HG02840 (cell line): ENCODE measurements at regions not wholly inside any gene's neighbourhood (a gene's known extent, or its start where the extent isn't known, plus 50 kb on each side); places are given as distances from the start of the nearest gene placed in this dataset.
"Not testable (repeated sequence)": the region's sequence is repeated elsewhere in the genome, so short reads cannot be mapped to it uniquely, and the experiment has no call there.

Experiments used
- ATAC-seq: cut with Tn5 transposase; IDR thresholded peaks from one replicate; pipeline ENCODE4 v1.9.1; 2021; ENCODE audit warnings: mild to moderate bottlenecking, moderate library complexity, moderate number of reproducible peaks; ENCODE audit not compliant: unreplicated experiment, low FRiP score

DNA sequence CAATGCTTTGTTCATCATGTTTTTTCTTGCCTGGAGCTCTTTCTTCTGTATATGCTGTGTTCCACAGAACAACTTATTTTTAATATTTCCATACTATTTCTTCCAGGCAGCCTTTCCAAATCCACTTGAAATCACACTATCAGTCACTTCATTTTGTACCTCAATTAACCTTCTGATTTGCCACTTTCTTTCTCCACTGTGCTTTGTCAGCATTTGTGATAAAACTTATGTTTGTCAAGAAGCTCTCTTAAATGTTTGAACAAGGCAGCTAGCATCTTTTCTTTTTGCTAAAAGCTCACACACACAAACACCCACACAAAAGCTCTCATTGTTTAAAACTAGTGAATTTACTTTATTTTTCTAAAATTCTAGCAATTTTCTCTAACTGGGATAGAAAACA is 2014.7 kb upstream of the RAG2 start:
- no peak for ATAC-seq

DNA sequence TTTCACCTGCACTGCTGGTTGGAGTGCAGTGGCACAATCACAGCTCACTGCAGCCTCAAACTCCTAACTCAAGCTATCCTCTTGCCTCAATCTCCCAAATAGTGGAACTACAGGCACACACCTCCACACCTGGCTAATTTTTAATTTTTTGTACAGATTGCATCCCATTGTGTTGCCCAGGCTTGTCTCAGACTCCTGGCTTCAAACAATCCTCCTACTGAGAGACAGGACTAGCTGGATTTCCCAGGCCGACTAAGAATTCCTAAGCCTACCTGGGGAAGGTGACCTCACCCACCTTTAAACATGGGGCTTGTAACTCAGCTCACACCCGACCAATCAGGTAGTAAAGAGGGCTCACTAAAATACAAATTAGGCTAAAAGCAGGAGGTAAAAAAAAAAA is 2003.3 kb upstream of the RAG2 start:
- not testable (repeated sequence) for ATAC-seq

DNA sequence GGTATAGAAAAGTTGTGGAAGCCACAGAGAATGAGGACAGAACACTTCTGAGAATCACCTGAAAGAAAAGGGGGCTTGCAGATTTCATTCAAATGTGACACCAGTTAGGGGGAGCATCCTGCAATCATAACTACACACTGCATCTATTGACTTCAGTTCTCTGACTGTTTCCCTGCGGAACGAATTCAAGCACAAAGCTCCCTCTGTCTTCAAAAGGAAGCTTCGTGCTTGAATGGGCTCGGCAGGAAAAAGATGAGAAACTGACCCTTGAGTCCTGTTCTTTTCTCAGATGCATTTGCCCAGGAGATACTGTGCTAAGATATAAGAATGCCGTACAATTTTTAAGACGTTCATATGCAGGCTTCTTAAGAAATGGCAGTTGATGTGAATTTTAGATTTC is 2000.4 kb upstream of the RAG2 start:
- no peak for ATAC-seq

DNA sequence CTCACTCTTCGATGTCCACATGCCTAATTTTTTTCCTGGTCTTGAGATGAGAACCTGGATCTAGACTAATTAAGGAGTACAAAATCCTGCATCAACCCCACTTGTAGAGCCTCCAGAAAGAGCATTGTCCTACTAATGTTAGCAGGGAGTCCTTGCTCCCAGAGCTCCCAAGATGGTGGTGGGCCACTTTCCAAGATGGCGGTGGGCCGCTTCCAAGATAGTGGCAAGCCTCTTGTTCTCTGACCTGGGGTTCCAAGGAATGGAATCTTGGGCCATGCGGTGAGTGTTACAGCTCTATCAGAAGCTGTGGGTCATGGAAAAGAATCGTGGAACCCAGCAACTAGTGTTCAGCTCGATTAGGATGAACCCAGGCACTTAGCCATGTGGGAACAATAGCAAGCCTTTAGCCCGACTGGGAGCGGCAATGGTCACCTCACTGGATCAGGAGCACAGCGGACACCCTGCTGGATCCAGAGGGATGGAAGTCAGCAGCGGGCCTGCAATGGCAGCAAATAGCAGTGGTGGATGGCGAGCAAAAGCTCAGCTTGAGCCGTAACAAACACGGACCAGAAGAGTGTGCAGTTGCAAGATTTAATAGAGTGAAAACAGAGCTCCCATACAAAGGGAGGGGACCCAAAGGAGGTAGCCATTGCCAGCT is 1997.5 kb upstream of the RAG2 start:
- not testable (repeated sequence) for ATAC-seq

DNA sequence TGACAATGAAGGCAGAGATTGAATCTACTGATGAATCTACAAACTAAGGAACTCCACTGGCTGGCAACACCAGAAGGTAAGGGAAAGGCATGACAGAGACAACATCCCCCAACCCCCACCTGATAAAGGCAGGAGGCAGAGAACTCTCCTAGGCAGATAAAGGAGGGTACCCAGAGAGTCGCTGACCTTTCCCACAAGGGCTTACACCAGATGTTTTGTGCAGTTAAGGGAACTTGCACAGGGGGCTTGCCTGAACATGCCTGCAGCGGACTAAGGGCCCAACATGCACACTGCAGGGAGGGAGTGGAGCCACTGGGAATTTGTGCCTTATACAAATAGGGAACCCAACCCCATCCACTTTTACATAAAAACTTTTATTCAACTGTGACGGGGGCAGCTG is 1996.9 kb upstream of the RAG2 start:
- ATAC-seq, result no peak

DNA sequence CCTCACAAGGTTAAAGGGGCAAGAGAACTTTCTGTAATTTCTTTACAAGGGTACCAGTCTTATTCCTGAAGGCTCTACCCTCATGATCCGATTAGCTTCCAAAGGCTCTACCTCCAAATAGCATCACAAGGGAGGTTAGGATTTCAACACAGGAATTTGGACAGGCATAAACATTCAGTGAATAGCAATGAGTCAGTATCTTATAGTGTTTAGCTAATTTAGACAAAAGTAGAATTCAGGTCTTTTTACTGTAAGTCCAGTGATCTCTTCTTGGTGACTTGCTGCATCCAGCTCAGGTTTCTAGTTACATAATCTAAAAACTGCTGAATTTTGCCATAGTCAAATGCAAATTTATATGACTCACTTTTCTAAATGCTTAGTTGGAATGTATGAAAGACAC is 1995.6 kb upstream of the RAG2 start:
- ATAC-seq, result no peak

- no peak for ATAC-seq
Measured at GRCh38 chr11:38582756-38583155, 1984.7 kb upstream of the RAG2 start.

GRCh38 chr11:38582151-38582550 is 1984.1 kb upstream of the RAG2 start:
- ATAC-seq, result no peak

GRCh38 chr11:38577769-38578168 is 1979.7 kb upstream of the RAG2 start:
- no peak for ATAC-seq

DNA sequence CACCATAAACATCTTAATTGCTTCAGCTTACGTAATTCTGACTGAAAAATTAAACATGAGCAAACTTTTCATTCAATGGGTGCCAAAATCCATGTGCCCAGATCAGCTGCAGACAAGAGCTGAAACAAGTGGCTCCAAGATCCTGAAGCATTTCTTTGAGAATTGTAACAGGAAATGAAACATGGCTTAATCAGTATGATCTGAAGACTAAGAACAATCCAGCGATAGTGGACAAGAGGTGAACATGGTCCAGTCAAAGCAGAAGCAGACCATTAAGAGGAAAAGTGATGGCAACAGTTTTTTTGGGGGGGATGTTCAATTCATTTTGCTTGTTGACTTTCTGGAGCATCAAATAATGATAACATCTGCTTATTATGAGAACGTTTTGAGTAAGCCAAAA is 1964.5 kb upstream of the RAG2 start:
- ATAC-seq, result no peak

DNA sequence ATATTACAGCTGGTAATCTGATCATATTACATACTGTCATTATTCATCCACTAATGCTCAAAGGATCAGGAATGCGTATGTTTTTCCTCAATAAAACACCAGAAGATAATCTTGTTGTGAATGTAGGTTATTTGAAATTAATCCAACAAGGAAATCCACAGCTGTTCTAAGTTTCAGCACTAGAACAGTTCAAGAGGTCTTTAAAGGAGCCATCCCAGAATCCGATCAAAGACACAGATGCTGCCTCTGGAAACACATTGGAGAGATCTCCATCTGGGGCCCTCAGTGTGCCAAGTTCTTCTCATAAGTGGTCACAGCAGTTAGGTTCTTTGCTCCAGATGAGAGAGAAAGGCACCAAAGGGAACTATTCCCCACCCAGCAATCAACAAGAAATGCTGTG is 1955.1 kb upstream of the RAG2 start:
- ATAC-seq, result no peak

DNA sequence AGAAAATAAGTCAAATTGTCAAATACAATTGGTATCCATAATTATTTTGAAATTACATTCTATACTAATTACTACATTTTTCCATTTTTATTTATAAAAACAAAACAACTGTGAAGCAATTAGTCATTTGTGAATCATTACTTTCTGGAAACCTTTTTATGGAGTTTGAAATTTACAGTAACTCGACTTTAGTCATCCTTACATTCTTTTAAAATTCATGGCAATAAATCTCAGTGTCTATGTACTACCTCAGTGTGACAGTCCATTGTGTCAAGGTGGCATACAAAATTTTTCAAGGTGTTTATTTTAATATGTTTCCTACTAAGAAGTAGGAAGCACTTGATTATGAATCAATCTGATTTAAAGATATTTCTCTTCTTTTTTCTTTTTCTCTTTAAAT is 1949.4 kb upstream of the RAG2 start:
- no peak for ATAC-seq

- no peak for ATAC-seq
Measured at GRCh38 chr11:38543986-38544385, 1946.0 kb upstream of the RAG2 start.

GRCh38 chr11:38543311-38543710 is 1945.3 kb upstream of the RAG2 start:
- no peak for ATAC-seq

- ATAC-seq, result no peak
Measured at GRCh38 chr11:38538866-38539680, 1941.0 kb upstream of the RAG2 start.

- no peak for ATAC-seq
Measured at GRCh38 chr11:38530226-38530625, 1932.2 kb upstream of the RAG2 start.

- ATAC-seq, result no peak
Measured at GRCh38 chr11:38524945-38525344, 1926.9 kb upstream of the RAG2 start.

- no peak for ATAC-seq
Measured at GRCh38 chr11:38517991-38518390, 1920.0 kb upstream of the RAG2 start.

- ATAC-seq, result not testable (repeated sequence)
Measured at GRCh38 chr11:38512830-38513229, 1914.8 kb upstream of the RAG2 start.

DNA sequence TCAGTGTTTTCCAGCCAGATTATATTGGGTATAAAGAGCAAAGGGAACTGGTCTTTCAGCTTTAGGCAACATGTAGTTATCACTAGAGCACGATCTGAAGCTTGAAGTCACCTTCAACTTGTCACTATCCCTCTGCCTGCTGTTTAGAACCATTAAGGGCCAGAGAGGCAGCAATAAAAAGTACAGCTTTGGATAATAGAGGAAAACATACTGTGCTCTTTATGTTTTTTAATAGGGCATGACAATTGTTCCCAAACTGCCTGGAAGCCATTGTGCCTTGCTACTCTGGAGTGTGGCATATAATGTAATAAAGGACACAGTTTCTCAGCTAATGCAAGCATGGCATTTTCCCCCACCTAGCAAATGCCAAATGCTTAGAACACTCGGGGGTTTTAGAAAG is 1912.0 kb upstream of the RAG2 start:
- ATAC-seq, result no peak

DNA sequence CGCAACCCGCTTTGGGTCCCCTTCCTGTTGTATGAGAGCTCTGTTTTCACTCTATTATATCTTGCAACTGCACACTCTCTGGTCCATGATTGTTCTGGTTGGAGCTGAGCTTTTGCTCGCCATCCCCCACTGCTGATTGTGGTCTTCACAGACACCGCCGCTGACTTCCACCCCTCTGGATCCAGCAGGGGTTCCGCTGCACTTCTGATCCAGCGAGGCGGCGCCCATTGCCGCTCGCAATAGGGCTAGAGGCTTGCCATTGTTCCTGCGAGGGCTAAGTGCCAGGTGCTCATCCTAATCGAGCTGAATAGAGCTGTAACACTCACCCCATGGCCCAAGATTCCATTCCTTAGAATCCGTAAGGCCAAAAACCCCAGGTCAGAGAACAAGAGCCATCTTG is 1905.8 kb upstream of the RAG2 start:
- no peak for ATAC-seq

DNA sequence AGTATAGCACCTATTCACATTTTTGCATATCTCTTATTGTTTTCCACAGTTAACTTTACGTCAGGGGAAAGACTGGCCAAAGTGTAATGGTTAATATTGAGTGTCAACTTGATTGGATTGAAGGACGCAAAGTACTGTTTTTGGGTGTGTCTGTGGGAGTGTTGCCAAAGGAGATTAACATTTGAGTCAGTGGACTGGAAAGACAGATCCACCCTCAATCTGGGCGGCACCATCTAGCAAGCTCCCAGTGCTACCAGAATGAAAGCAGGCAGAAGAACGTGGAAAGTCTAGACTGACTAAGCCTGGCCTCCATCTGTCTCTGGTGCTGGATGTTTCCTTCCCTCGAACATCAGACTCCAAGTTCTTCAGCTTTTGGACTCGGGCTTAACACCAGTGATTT is 1900.7 kb upstream of the RAG2 start:
- no peak for ATAC-seq
